DOHH2 (cell line): ENCODE measurements at regions not wholly inside any gene's neighbourhood (a gene's known extent, or its start where the extent isn't known, plus 50 kb on each side); places are given as distances from the start of the nearest gene placed in this dataset.

ENCODE experiments used
- H3F3A ChIP-seq: fragments of 200-600 bp; sonication (generic), shearing (Covaris generic); 2 replicates; pipeline ENCODE4 v1.6.0; 2016; ENCODE audit warnings: antibody characterized with exemption, mild to moderate bottlenecking; ENCODE audit not compliant: control insufficient read depth, insufficient read depth
- H3K27ac ChIP-seq: fragments of 200-600 bp; sonication (generic); 2 replicates; pipeline ENCODE4 v1.5.1; 2014; ENCODE audit warnings: low read depth, mild to moderate bottlenecking, low read length, moderate library complexity
- H3K27me3 ChIP-seq: fragments of 200-600 bp; sonication (generic); 2 replicates; pipeline ENCODE4 v1.6.1; 2014; ENCODE audit warnings: mild to moderate bottlenecking, low read length, mixed read lengths; ENCODE audit not compliant: control insufficient read depth
- H3K36me3 ChIP-seq: fragments of 200-600 bp; sonication (generic); 2 replicates; pipeline ENCODE4 v1.6.1; 2014; ENCODE audit warnings: mild to moderate bottlenecking, low read length, moderate library complexity, mixed read lengths; ENCODE audit not compliant: control insufficient read depth
- H3K4me1 ChIP-seq: fragments of 200-600 bp; sonication (generic); 2 replicates; pipeline ENCODE4 v1.6.1; 2014; ENCODE audit warnings: mild to moderate bottlenecking, low read length, mixed read lengths; ENCODE audit not compliant: control insufficient read depth
- H3K4me2 ChIP-seq: fragments of 200-600 bp; sonication (generic); 2 replicates; pipeline ENCODE4 v1.6.0; 2014; ENCODE audit warnings: mild to moderate bottlenecking, low read length, moderate library complexity
- H3K4me3 ChIP-seq: fragments of 200-600 bp; sonication (generic); 2 replicates; pipeline ENCODE4 v1.5.1; 2014; ENCODE audit warnings: mild to moderate bottlenecking, low read length, mixed read lengths
- H3K79me2 ChIP-seq: fragments of 200-600 bp; sonication (generic); 2 replicates; pipeline ENCODE4 v1.6.1; 2014; ENCODE audit warnings: mild to moderate bottlenecking, low read length, mixed read lengths; ENCODE audit not compliant: control insufficient read depth
- H3K9me2 ChIP-seq: fragments of 200-600 bp; sonication (generic); replicated peaks from 2 replicates; pipeline ENCODE4 v1.6.1; 2014; ENCODE audit warnings: mild to moderate bottlenecking, low read length, mixed read lengths; ENCODE audit not compliant: control insufficient read depth
- H3K9me3 ChIP-seq: fragments of 200-600 bp; sonication (generic); 2 replicates; pipeline ENCODE4 v1.6.1; 2014; ENCODE audit warnings: antibody characterized with exemption, low read length, mixed read lengths; ENCODE audit not compliant: control insufficient read depth, insufficient read depth
- H4K20me1 ChIP-seq: fragments of 200-600 bp; sonication (generic); 2 replicates; pipeline ENCODE4 v1.6.0; 2014; ENCODE audit warnings: low read depth, mild to moderate bottlenecking, antibody characterized with exemption, low read length, moderate library complexity; ENCODE audit not compliant: control insufficient read depth, insufficient read depth
- EZH2phosphoT487 ChIP-seq: fragments of 200-600 bp; sonication (generic); IDR thresholded peaks from 2 replicates; pipeline ENCODE4 v1.6.1; 2017; ENCODE audit warnings: borderline replicate concordance, mild to moderate bottlenecking, antibody characterized with exemption, low read length, moderate library complexity, mixed read lengths
- TF ChIP-seq, protein P1 (sequence below): fragments of 200-600 bp; sonication (generic); IDR thresholded peaks from one replicate; pipeline ENCODE4 v1.5.1; 2014; ENCODE audit warnings: antibody characterized with exemption, mild to moderate bottlenecking, low read depth, low read length; ENCODE audit not compliant: poor library complexity, severe bottlenecking

DNA sequence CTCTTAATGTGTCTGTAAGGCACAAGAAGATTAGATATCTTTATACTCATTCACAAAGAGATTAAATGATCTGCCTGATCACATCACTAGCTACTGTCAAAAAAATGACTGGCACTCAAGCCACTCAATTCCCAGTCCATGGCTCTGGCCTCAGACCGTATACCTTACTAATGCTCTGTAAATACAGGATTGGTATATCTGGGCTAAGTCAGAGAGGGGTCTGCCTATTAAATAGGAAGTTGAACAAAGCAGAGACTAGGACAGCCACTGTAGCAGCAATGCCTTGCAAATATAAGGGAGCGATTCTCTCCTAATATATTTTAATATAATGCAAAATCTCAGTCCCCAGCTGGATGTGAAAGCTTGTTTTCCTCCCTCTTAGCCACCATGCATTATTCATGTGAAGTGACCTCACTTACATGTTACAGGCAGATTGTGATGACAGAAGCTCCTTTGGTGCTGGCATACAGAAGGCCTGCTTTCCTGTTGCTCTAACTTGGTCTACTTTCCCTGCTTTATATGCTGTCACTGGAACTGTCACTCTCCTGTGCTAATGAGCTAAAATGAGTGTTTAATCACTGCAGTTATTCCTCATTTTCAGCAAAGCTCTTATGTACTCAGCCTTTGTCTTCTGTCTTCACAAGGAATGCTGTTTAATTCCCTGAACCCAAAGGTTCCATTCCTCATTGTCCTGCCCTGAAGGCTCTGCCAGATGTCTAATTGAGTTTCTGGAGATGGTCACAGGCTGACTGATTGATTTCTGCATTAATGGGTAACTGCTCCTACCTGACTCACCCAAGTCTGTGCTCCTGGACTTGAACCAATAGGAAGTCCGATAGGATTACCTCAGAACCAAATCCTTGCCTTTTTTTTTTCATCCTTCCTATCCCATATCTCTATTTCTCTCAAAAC is 578.2 kb downstream of the KLHL13 start:
- Histone ChIP-seq H3K4me2 (no peak overlapping the region), H3F3A (no peaks in the 10 kb centered on the region), H3K79me2 (no peaks in the 10 kb centered on the region), H3K27ac (no peak overlapping the region), H3K4me3 (no peak overlapping the region), H3K27me3 (no peaks in the 10 kb centered on the region), H3K4me1 (no peaks in the 10 kb centered on the region), H3K9me3 (no peaks in the 10 kb centered on the region), H3K36me3 (no peaks in the 10 kb centered on the region), H4K20me1 (no peaks in the 10 kb centered on the region), H3K9me2 (no peaks in the 10 kb centered on the region)
- TF ChIP-seq, protein P1, sequence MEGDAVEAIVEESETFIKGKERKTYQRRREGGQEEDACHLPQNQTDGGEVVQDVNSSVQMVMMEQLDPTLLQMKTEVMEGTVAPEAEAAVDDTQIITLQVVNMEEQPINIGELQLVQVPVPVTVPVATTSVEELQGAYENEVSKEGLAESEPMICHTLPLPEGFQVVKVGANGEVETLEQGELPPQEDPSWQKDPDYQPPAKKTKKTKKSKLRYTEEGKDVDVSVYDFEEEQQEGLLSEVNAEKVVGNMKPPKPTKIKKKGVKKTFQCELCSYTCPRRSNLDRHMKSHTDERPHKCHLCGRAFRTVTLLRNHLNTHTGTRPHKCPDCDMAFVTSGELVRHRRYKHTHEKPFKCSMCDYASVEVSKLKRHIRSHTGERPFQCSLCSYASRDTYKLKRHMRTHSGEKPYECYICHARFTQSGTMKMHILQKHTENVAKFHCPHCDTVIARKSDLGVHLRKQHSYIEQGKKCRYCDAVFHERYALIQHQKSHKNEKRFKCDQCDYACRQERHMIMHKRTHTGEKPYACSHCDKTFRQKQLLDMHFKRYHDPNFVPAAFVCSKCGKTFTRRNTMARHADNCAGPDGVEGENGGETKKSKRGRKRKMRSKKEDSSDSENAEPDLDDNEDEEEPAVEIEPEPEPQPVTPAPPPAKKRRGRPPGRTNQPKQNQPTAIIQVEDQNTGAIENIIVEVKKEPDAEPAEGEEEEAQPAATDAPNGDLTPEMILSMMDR: no peak
- no peak for TF ChIP-seq EZH2phosphoT487

- Histone ChIP-seq H3K9me2 (no peaks in the 10 kb centered on the region), H4K20me1 (no peaks in the 10 kb centered on the region), H3K4me3 (no peak overlapping the region), H3K36me3 (no peaks in the 10 kb centered on the region), H3K9me3 (no peaks in the 10 kb centered on the region), H3K4me1 (no peaks in the 10 kb centered on the region), H3K27ac (no peak overlapping the region), H3K27me3 (no peaks in the 10 kb centered on the region), H3F3A (no peaks in the 10 kb centered on the region), H3K79me2 (no peaks in the 10 kb centered on the region), H3K4me2 (no peak overlapping the region)
- TF ChIP-seq, protein P1: no peak
- TF ChIP-seq EZH2phosphoT487: no peak
Measured at GRCh38 chrX:117532339-117532738, 584.3 kb downstream of the KLHL13 start.

DNA sequence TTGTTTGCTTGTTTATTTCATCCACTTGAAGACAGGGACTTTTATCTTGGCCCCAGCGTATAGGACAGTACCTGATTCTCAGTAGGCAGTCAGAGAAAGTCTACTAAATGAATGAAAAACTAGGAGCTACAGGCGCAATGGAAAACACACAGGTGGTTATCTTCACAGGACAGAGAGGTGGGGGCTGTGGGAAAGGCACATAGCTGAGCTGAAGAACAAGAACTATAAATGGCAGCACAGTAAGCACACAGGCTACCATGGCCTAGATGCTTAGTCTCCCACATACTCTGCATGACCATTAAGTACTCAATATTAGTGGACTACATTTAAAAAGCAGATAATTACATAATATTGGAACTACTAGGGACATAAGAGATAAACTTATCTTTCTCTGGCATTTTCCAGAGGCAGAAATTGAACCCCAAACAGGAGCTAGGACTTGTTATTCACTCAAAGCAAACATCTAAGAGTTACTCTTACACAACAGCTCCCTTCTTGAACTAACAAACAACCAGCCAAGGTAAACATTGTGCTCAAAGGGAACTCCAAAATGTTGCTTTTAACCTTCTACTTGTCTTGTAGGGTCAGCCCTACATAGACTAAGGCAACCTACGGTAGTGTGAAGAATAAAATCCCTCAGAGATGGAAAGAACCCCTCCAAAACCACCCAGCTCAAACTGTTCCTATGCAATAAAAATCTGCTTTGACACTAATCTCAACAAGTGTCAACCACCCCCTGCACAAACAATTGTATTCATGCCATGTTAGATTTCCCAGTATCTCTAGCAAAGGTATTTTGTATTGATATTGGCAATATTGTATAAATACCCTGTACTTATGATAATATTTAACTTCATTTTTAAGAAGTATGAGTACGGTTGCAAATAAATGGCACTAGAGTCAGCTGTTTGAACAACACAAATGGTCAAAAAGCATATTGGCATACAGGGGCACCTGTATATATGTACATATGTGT is 593.6 kb downstream of the KLHL13 start:
- Histone ChIP-seq H3K9me3 (no peaks in the 10 kb centered on the region), H3K79me2 (no peaks in the 10 kb centered on the region), H3F3A (no peaks in the 10 kb centered on the region), H3K36me3 (no peaks in the 10 kb centered on the region), H3K4me2 (no peak overlapping the region), H3K27me3 (no peaks in the 10 kb centered on the region), H4K20me1 (no peaks in the 10 kb centered on the region), H3K4me1 (no peaks in the 10 kb centered on the region), H3K4me3 (no peak overlapping the region), H3K9me2 (no peaks in the 10 kb centered on the region), H3K27ac (no peak overlapping the region)
- TF ChIP-seq, protein P1: no peak
- no peak for TF ChIP-seq EZH2phosphoT487
